ENCODE measurements at regions not wholly inside any gene's neighbourhood (a gene's known extent, or its start where the extent isn't known, plus 50 kb on each side); places are given as distances from the start of the nearest gene placed in this dataset.

GRCh38 chr16:54672500-54672899, 258.2 kb upstream of the IRX5 start:
- TF ChIP-seq POLR2A (IDR thresholded peaks at IDR 0.05) (no peak), CTCF (IDR thresholded peaks at IDR 0.05) (no peak)
